Vagina (tissue), 2 donors: ENCODE measurements at regions not wholly inside any gene's neighbourhood (a gene's known extent, or its start where the extent isn't known, plus 50 kb on each side); places are given as distances from the start of the nearest gene placed in this dataset.

Experiments used
- CTCF ChIP-seq, 3 experiments: fragments of 450-650 bp in 2 of 3; fragments of 200-600 bp in 1 of 3; sonication (generic) in 1 of 3; IDR thresholded peaks; one replicate each; pipeline ENCODE4 v1.5.1; 2017 to 2019; ENCODE audit warnings: antibody characterized with exemption in 3 of 3, mild to moderate bottlenecking in 2 of 3, moderate library complexity in 2 of 3
- POLR2A ChIP-seq, 2 donors: fragments of 450-650 bp; IDR thresholded peaks; one replicate each; pipeline ENCODE4 v1.6.1; 2017; ENCODE audit warnings: antibody characterized with exemption in 2 of 2, mild to moderate bottlenecking in 2 of 2, moderate library complexity in 2 of 2
- POLR2AphosphoS5 ChIP-seq, 2 donors: sonication (generic); formaldehyde crosslinking; IDR thresholded peaks; one replicate each; pipeline ENCODE4 v1.9.0; 2017; ENCODE audit warnings: antibody characterized with exemption in 2 of 2, mild to moderate bottlenecking in 2 of 2, low read depth in 1 of 2; ENCODE audit not compliant: insufficient read depth in 1 of 2

DNA sequence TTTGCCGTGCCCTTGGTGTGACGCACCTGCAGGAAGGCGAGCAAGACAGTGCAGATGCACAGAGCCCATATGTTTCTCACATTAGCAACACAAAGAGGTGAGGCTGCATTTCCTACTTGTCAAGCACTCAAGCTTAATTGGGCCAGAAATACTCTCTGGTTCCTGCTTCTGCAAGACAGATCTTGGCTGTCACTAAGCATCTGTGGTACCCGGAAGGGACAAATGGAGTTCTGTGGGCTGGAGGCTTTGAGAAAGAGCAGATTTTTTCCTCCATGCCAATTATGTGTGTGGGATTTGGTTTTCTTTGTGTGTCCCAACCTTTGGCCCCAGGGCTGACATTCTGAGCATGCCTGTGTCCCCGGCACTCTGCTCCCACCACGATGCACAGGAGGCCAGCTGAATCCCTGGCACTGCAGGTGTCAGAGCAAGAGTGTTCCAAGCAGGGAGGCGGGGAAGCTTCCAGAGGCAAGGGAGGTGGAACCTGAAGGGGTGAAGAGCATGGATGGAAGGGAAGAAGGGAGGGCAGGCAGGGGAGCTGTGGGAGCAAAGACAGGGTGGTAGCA is 52.0 kb upstream of the STUM start:
- TF ChIP-seq CTCF (IDR thresholded peaks at IDR 0.05) (no peak), POLR2A (IDR thresholded peaks at IDR 0.05) (no peak), POLR2AphosphoS5 (IDR thresholded peaks at IDR 0.05; ENCODE audit: insufficient read depth in 1 of 2, low read depth in 1 of 2) (no peak)
